ENCODE measurements at regions not wholly inside any gene's neighbourhood (a gene's known extent, or its start where the extent isn't known, plus 50 kb on each side); places are given as distances from the start of the nearest gene placed in this dataset.
A peak's percentile ranks its signal among the peaks of the same experiment; 100 is the strongest.

DNA sequence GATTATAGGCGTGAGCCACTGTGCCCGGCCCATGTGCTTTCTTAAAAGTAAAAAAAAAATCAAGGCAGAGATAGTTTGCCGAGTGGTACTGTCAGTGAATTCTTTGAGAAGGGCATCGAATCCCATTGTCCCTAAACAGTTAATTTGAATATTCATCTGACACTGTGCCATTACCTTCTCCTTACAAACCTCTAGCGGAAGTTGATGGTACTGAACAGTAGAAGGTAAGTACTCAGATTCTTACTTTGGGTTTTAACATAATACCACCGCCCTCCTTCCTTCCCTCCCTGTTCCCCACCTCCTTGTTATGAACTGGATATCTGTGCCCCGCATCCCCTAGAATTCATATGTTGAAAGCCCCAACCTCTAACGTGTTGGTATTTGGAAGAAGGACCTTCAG is 58.2 kb upstream of the CLMP start:
- no peak for DNase-seq

DNA sequence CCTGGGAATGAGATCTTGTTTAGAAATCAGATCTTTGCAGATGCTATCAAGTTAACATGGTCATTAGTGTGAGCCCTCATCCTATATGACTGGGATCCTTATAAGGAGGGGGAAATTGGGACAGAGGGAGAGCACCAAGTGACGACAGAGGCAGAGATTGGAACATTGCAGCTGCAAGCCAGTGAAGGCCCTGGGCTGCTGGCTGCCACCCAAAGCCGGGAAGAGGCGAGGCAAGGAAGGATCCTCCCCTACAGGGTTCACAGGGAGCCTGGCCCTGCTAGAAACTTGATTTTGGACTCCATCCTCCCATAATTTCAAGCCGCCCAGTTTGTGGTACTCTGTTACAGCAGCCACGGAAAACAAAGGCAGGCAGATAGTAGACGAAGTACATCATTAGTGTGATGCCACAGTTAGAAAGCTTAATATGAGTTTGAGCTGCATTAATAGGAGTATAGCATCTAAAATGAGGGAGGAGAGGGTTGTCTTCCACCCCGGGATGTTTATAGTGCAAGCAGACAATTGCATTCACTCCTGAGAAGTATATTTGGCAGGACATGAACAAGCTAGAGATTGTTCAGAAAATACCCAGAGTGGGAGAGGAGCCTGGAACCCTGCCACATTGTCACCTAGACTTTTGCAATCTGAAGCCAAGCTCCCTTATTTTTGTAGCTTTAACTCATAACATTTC is 56.8 kb upstream of the CLMP start:
- DNase-seq = no peak

DNA sequence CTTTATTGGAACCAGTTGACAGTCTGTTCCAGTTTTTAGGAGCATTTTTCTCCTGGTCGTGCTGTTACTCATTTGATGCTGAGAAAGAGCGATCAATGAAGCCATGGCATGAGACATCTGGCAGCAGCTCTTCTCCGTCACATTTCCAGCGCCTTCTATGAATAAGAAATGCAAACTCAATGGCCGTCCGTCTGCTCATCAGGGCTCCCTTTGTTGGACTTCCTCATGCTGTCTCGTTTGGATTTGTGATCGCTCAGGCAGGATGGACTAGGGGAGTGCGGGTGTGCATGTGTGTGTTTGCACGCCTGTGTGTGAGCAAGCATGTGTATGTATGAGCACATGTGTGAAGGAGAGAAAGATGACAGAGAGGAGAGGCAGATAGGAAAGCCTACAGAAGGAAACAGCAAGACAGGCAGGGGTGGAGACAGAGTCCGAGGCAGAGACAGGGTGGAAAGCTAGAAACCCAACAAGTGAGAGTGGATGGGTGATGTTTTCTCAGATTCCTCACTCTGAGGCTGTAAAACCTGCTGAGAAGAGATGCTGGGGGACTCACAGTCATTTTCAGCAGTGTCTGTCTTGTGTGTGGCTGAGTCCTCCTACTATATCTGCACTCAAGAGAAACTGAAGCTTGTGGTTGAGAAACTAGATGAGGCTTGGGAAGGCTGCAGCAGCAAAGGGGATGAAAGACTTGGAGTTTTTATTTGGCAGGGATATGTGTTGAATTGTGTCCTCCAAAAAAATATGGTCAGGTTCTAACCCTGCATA is 56.0 kb upstream of the CLMP start:
- no peak for DNase-seq

DNA sequence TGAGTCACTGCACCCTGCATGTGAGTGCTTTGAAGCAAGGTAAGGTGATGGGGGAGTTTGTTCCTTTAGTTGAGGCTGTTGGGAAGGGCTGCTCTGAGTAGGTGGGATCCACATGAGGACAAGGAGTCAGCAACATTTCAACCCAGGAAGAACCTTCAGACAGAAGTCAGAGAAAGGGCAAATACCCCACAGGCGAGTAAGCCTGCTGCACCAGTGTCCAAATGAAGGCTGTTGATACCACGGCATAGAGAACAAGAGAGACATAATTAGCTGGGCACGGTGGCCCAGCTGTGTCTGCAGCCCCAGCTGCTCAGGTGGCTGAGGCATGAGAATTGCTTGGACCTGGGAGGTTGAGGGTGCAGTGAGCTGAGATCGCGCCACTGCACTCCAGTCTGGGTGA is 54.3 kb upstream of the CLMP start:
- DNase-seq = no peak

DNA sequence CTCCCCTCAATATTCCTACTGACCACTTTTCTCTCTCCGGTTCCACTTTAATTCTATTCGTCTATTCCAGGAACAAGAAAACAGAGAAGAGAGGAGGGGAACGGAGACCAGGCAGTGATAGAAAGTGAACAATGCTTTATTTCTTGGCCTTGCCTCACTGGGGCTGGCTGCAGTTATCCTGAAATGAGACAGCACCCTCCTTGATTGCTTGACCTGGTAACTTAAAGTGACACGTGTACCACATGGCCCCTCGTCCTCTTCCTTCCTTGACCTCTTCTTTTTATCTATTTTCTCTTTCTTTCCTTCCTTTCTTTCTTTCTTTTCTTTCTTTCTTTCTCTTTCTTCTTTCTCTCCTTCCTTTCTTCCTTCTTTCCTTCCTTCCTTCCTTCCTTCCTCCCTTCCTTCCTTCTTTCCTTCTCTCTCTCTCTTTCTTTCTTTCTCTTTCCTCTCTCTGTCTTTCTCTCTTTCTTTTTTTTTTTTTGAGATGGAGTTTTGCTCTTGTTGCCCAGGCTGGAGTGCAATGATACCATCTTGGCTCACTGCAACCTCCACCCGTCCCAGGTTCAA is 52.8 kb upstream of the CLMP start:
- no peak for DNase-seq

DNA sequence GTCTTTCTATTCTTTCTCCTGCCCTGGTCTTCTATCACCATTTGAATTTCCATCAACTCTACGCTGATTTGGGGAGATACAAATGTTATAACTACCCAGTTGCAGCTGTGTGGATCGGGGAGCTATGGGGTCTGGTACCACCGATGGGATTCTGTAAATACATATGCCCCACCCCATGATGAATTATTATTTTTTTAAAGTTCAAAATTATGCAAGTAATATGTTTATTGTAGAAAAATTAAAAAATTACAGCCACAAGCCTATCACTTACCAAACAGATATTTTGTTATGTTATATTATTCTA is 52.4 kb upstream of the CLMP start:
- DNase-seq = no peak

DNA sequence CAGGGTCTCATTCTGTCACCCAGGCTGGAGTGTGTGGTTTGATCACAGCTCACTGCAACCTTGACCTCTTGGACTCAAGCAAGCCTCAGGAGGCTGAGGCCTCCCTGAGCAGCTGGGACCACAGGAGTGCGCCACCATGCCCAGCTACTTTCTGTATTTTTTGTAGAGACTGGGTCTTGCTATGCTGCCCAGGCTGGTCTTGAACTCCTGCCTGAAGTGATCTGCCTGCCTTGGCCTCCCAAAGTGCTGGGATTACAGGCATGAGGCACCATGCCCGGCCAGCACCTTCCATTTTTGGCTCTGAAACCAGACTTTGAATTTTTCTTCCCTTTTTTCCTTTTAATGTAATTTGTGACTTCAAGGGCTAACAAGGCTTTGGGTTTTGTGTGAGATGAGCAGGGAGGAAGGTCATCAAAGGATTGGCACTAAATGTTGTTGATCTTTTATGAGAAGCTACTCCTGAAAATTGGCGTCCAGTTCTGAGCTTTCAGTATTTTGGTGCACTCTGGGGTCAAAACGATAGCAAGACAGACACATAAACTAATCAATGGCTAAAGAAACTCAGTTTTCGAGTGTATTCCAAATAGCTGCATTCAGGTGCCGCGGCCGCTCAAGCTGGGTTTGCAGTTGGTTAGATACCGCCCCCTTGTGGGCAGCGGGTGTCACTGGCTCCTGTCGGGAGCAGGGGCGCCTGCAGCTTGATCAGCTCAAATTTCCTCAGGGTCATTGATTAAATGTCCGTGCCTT is 51.9 kb upstream of the CLMP start:
- DNase-seq = peak; percentile 56

DNA sequence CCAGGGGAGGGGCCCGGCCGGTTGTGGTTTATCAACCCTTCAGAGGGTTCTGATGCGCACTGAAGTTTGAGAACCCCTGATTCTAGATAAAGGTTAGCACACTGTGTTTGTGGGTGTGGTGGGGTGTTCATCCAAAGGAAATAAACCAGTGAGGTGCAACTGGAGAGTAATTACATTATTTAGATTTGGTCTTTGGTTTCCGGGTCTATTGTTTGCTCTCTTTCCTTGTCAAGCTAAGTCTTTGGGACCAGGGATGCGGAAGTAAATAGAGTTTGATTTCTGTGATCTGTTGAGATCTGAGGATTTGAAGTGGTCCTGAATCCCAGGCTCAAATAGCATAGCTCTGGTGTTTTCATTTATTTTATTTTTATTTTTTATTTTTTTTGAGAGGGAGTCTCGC is 50.5 kb upstream of the CLMP start:
- no peak for DNase-seq

Measured in NK-92 treated with Interleukin-12 subunit alpha and Interleukin-12 subunit beta, amount 100 ng/mL, for 24 hours (cell line).